CD14-positive monocyte (primary cell): ENCODE measurements at regions not wholly inside any gene's neighbourhood (a gene's known extent, or its start where the extent isn't known, plus 50 kb on each side); places are given as distances from the start of the nearest gene placed in this dataset.

Source experiments
- DNase-seq, 3 donors: peaks; one replicate each; pipeline ENCODE4 v3.0.0-alpha.2; 2011 to 2022
- H2AFZ ChIP-seq: 2 replicates; pipeline ENCODE4 v1.6.0; 2012; ENCODE audit warnings: mild to moderate bottlenecking, low read depth, low read length, inconsistent platforms; ENCODE audit not compliant: insufficient read depth, poor library complexity, severe bottlenecking
- H3K27ac ChIP-seq, 2 donors: 1 replicate in 1 of 2; 2 replicates in 1 of 2; pipeline ENCODE4 v1.5.1; 2012 to 2013; ENCODE audit warnings: low read length in 2 of 2, control low read depth in 1 of 2, inconsistent platforms in 1 of 2, low read depth in 1 of 2, mild to moderate bottlenecking in 1 of 2
- H3K27me3 ChIP-seq, 2 donors: one replicate each; pipeline versions ENCODE4 v1.6.0 to v1.6.1; 2011 to 2013; ENCODE audit warnings: low read length in 2 of 2; ENCODE audit not compliant: control insufficient read depth in 2 of 2, insufficient read depth in 2 of 2
- H3K36me3 ChIP-seq, 2 donors: replicated peaks in 1 of 2; 1 replicate in 1 of 2; 2 replicates in 1 of 2; pipeline versions ENCODE4 v1.5.1 to v1.6.1; 2012 to 2013; ENCODE audit warnings: low read length in 2 of 2, control low read depth in 1 of 2, inconsistent platforms in 1 of 2, mild to moderate bottlenecking in 1 of 2; ENCODE audit not compliant: insufficient read depth in 2 of 2, control insufficient read depth in 1 of 2
- H3K4me1 ChIP-seq, 2 donors: 1 replicate in 1 of 2; 2 replicates in 1 of 2; pipeline versions ENCODE4 v1.5.1 to v1.6.1; 2012 to 2013; ENCODE audit warnings: low read length in 2 of 2, control low read depth in 1 of 2, inconsistent platforms in 1 of 2, mild to moderate bottlenecking in 1 of 2, moderate library complexity in 1 of 2; ENCODE audit not compliant: insufficient read depth in 2 of 2, control insufficient read depth in 1 of 2
- H3K4me2 ChIP-seq: replicated peaks from 2 replicates; pipeline ENCODE3; 2012; ENCODE audit warnings: low read length, moderate library complexity, mild to moderate bottlenecking; ENCODE audit not compliant: poor library complexity, severe bottlenecking; ENCODE audit errors: extremely low read depth
- H3K4me3 ChIP-seq, 3 experiments: fragments of 200-600 bp in 1 of 3; sonication (generic) in 1 of 3; replicated peaks in 1 of 3; 1 replicate in 2 of 3; 2 replicates in 1 of 3; pipeline ENCODE4 v1.5.1; 2011 to 2013; ENCODE audit warnings: low read length in 3 of 3, mild to moderate bottlenecking in 3 of 3, control low read depth in 2 of 3, low read depth in 2 of 3, inconsistent platforms in 1 of 3, moderate library complexity in 1 of 3
- H3K79me2 ChIP-seq: 2 replicates; pipeline ENCODE4 v1.6.0; 2012; ENCODE audit warnings: mild to moderate bottlenecking, control low read depth, inconsistent platforms, low read length, moderate library complexity; ENCODE audit not compliant: insufficient read depth
- H3K9ac ChIP-seq: 2 replicates; pipeline ENCODE4 v1.6.0; 2017; ENCODE audit warnings: low read length, mild to moderate bottlenecking; ENCODE audit not compliant: insufficient read depth, poor library complexity, severe bottlenecking
- H3K9me3 ChIP-seq, 2 donors: replicated peaks in 1 of 2; 1 replicate in 1 of 2; 2 replicates in 1 of 2; pipeline versions ENCODE4 v1.5.1 to v1.6.1; 2012 to 2013; ENCODE audit warnings: low read length in 2 of 2, control low read depth in 1 of 2; ENCODE audit not compliant: control insufficient read depth in 1 of 2, insufficient read depth in 1 of 2
- H4K20me1 ChIP-seq: 2 replicates; pipeline ENCODE4 v1.6.0; 2012; ENCODE audit warnings: mild to moderate bottlenecking, low read length, control low read depth, moderate library complexity; ENCODE audit not compliant: insufficient read depth
- H3K27ac Mint-ChIP-seq, 7 donors: one replicate each; pipeline ENCODE4 v1.8.0; 2020; ENCODE audit warnings: mild to moderate bottlenecking in 7 of 7, mixed read lengths in 7 of 7, moderate library complexity in 6 of 7, inconsistent platforms in 2 of 7
- H3K27me3 Mint-ChIP-seq, 3 donors: one replicate each; pipeline ENCODE4 v1.8.0; 2021 to 2022; ENCODE audit warnings: low read depth in 3 of 3, mild to moderate bottlenecking in 3 of 3, mixed read lengths in 3 of 3, moderate library complexity in 3 of 3, inconsistent platforms in 1 of 3
- H3K36me3 Mint-ChIP-seq, 2 donors: one replicate each; pipeline ENCODE4 v1.8.0; 2020; ENCODE audit warnings: mixed read lengths in 2 of 2, inconsistent platforms in 1 of 2, mild to moderate bottlenecking in 1 of 2
- H3K4me1 Mint-ChIP-seq: one replicate; pipeline ENCODE4 v1.8.0; 2020; ENCODE audit warnings: mild to moderate bottlenecking, mixed read lengths
- H3K4me3 Mint-ChIP-seq, 2 donors: one replicate each; pipeline ENCODE4 v1.8.0; 2020; ENCODE audit warnings: mild to moderate bottlenecking in 2 of 2, mixed read lengths in 2 of 2, moderate library complexity in 1 of 2
- H3K9me3 Mint-ChIP-seq, 7 donors: one replicate each; pipeline ENCODE4 v1.8.0; 2020 to 2022; ENCODE audit warnings: mixed read lengths in 7 of 7, mild to moderate bottlenecking in 6 of 7, moderate library complexity in 6 of 7, inconsistent platforms in 2 of 7
- CTCF ChIP-seq: fragments of 200-600 bp; IDR thresholded peaks from one replicate; pipeline ENCODE4 v1.8.0; 2022; ENCODE audit warnings: antibody characterized with exemption, mild to moderate bottlenecking
- WGBS: methylation state at CpG from one replicate; pipeline ENCODE4 v1.1.5; 2013; ENCODE audit warnings: missing lambda C conversion rate; ENCODE audit not compliant: insufficient coverage; 5-methylcytosine and 5-hydroxymethylcytosine counted together
- intact Hi-C, 2 donors: fragments of 100-400 bp; cut with micrococcal nuclease; formaldehyde crosslinking; loops; one replicate each; pipeline versions ENCODE4 v1.15.0 to v1.15.1; 2023

GRCh38 chr2:117639401-117639800 is 175.1 kb upstream of the DDX18 start:
- no peak overlapping the region for H2AFZ ChIP-seq
- H3K36me3 ChIP-seq, result no peaks in the 10 kb centered on the region
- H4K20me1 ChIP-seq, result no peaks in the 10 kb centered on the region
- H3K9me3 Mint-ChIP-seq, result peaks cover 0 to 25% (median 7%) of the 10 kb centered on the region in 7 donors
- peaks cover 0 to 5% of the 10 kb centered on the region in 2 donors for H3K9me3 ChIP-seq
- H3K27me3 ChIP-seq, result no peaks in the 10 kb centered on the region
- no peaks in the 10 kb centered on the region for H3K4me1 Mint-ChIP-seq
- intact Hi-C loops, result no loop called here
- no peak overlapping the region for H3K27ac Mint-ChIP-seq
- no peak overlapping the region for H3K9ac ChIP-seq
- no peak for TF ChIP-seq CTCF
- H3K36me3 Mint-ChIP-seq, result no peaks in the 10 kb centered on the region
- no peaks in the 10 kb centered on the region for H3K4me1 ChIP-seq
- no peaks in the 10 kb centered on the region for H3K79me2 ChIP-seq
- no peak overlapping the region for H3K4me3 Mint-ChIP-seq
- DNase-seq, result no peak
- no peak overlapping the region for H3K4me3 ChIP-seq
- H3K27ac ChIP-seq, result no peak overlapping the region
- peaks cover 0 to 1% (median 1%) of the 10 kb centered on the region in 3 donors for H3K27me3 Mint-ChIP-seq
- 70% methylated on average over 1 of the region's 1 CpG for WGBS
- no peak overlapping the region for H3K4me2 ChIP-seq

GRCh38 chr2:117644403-117644802 is 170.1 kb upstream of the DDX18 start:
- 94% methylated on average over 2 of the region's 3 CpGs for WGBS
- H3K36me3 Mint-ChIP-seq, result no peaks in the 10 kb centered on the region
- H3K4me3 Mint-ChIP-seq, result no peak overlapping the region
- H3K4me1 Mint-ChIP-seq, result no peaks in the 10 kb centered on the region
- no peak for TF ChIP-seq CTCF
- peaks cover 0 to 1% (median 1%) of the 10 kb centered on the region in 3 donors for H3K27me3 Mint-ChIP-seq
- Histone ChIP-seq H3K4me1 (no peaks in the 10 kb centered on the region), H3K36me3 (no peaks in the 10 kb centered on the region), H3K9me3 (peaks cover 0 to 3% of the 10 kb centered on the region in 2 donors), H3K27me3 (no peaks in the 10 kb centered on the region), H3K4me2 (no peak overlapping the region), H3K9ac (no peak overlapping the region), H2AFZ (no peak overlapping the region), H4K20me1 (no peaks in the 10 kb centered on the region), H3K27ac (no peak overlapping the region), H3K4me3 (no peak overlapping the region), H3K79me2 (no peaks in the 10 kb centered on the region)
- DNase-seq, result no peak
- no peak overlapping the region for H3K27ac Mint-ChIP-seq
- intact Hi-C loops, result no loop called here
- peaks cover 0 to 14% (median 0%) of the 10 kb centered on the region in 7 donors for H3K9me3 Mint-ChIP-seq
